C1 segment of cervical spinal cord (tissue), 14 donors: ENCODE measurements at regions not wholly inside any gene's neighbourhood (a gene's known extent, or its start where the extent isn't known, plus 50 kb on each side); places are given as distances from the start of the nearest gene placed in this dataset.
"Not testable (repeated sequence)": the region's sequence is repeated elsewhere in the genome, so short reads cannot be mapped to it uniquely, and the experiment has no call there.

Source experiments
- DNase-seq, 14 donors: peaks; one replicate each; lab custom pipeline; 2025; lab: John Stamatoyannopoulos, UW

GRCh38 chrX:124234348-124234747 lies 98.1 kb upstream of the TEX13D start:
- no peak for DNase-seq

DNA sequence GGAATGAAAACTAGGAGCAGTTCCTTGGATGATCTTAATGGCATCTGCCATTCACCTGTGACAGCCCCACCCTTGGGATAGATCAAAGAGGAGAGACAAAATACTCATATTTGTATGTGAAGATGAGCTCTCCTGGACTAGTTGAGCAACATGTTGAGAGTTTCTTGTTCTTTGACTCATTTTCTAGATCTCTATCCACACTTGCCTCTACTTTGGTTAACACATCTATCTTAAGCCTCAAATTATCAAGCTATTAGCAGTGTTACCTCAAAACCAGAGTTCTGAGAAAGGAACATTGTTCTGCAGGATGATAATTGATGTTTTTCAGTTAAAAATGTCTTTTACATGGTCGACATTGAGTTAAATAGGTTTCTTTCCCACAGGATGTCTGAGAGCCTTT lies 94.2 kb upstream of the TEX13D start:
- DNase-seq, result no peak

GRCh38 chrX:124239324-124239723 lies 93.1 kb upstream of the TEX13D start:
- DNase-seq, result no peak

GRCh38 chrX:124239911-124240310 lies 92.5 kb upstream of the TEX13D start:
- DNase-seq, result no peak

DNA sequence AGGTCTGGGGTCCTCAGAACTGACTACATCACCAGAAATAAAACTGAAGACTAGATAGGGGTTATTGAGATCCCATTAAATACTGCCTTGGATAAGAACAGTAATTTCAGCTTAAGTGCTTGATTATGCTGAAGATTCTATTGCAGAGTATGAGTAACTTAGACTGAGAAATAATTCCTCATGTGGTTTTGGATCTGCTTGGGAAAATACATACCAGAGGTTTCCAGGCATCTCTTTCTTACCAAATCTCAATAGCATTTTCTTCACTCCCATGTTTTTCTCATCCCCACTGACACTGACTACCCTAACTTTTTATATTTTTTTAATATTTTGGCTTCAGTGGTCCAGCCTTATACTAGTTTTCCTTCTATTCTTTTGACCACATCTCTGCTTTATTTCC lies 92.0 kb upstream of the TEX13D start:
- DNase-seq, result no peak

DNA sequence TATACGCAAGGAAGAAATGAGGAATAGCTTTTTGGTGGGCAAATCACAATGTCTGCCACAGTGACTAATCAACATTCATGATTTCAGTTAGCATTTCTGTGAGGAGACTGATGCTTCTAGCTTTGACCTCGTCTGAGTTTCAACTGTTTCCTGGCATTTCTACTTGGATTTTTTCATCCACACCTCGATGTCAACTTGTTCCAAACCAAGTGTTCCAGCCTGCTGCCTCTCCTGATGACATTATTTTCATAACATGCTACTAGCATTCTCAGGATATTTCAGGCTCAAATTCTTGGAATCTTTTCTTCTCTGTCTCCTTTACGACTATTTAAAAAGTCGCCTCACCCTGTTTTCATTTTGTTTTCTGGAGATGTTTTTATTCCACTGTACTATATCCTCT lies 90.3 kb upstream of the TEX13D start:
- DNase-seq, result no peak

GRCh38 chrX:124249345-124249744 lies 83.1 kb upstream of the TEX13D start:
- no peak for DNase-seq

DNA sequence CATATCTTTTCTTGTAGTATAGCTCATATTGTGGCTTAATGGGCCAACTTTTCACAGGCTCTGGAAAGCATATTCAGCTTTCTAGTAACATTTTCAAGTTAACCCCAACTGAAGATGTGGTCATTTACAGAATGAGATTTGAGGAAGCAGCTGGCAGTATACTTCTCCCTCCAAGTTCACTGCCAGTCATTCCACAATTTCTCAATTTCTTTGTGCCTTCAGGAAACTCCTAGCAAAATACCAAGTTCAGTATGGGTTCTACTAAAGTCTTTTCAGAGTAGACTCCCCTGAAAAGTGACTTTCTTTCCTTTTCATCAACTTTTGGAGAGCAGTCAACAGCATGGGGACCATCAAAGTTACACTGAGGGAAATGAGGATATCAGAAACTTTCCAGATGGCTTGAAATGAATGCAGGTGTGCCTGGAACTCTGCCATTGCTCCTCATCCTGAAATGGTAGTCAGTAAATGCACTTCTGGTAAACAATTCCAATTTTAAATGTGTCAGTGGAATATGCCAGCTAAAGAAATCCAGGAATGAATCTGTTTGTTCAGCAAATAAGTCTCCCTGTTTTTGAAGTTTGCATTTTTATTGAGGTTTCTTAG lies 81.5 kb upstream of the TEX13D start:
- DNase-seq, result no peak

GRCh38 chrX:124254611-124255010 lies 77.8 kb upstream of the TEX13D start:
- no peak for DNase-seq

DNA sequence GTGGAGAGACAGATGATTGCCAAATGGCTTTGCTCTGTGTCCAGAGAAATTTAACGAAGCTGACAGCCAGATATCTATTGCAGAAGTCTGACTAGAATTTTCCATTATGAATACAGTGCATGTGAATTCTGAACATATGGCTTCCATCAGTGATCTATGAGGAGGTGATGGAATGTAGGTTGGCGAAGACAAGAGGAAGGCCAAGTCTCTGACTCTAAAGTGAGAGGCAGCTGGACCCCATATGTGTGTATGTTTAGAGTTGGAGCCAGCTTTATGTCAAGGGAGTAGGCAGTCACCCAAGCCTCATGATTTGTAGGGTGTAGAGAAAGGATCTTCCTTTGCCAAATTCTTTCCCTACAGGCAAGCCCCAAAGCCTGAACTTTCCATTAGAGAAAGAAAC lies 76.2 kb upstream of the TEX13D start:
- DNase-seq, result no peak

DNA sequence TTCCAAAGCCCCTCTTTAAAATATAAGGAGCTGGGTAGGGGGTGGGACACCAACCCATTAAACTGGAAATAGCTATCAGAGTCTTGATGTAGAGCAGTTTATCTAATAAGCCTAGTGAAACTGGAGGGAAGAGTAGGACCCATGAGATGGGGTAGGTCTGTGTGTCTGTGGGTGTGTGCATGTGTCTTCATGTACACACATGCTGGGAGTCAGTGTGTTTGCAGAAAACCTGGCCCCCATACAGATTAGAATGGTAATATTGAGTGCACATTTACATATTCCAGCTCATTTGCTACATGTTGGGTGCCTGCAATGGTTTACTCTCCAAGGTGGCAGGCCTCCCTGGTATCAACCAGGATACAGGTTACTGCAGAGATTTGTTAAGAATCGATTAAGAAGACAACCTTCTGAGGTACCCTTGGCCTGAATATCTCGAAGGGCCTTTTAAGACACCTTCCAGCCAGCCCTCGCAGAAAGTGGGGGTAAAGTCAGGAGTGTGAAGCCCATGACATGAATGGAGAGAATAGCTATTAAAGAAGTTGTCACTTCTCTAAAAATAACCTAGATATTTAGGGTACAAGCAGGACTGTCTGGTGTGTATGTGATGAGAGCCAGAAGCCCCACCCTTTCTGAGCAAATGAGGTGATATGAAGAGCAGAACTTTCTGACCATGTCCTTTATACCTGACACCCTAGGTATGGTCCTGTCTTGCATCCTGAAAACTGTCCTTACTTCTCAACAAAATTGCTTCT lies 75.7 kb upstream of the TEX13D start:
- DNase-seq, result no peak

DNA sequence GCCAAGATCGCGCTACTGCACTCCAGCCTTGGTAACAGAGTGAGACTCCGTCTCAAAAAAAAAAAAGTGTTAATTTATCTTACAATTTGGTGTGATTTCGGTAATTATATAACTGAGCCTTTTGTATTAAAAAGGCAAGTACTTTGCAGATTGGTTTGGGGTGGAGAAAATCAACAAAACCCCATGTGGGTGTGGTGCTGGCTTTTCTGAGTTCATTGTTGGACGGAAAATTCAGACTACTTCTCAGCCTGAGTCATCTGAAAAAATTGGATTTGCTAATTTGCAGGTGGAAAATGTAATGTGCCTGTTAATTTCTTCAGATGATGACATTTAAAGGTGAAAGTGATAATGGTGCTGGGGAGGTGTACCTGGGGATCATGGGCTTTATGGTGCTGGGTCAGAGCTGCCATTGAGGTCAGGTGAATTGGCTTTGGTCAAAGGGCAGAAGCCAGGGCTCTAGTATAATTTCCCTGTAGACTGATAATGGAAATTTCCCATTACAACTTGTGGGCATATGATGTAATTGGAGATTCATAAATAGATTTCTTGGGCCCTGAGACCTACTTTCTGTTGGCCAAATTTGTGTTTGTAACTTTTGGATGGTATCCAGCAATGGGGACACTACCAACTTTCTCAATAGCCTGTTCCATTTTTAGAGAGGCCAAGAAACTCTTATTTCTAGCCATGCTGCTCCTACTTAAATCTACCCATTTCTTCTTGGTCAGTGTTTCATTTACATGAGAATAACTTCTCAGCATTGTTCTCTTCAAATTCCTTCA lies 74.3 kb upstream of the TEX13D start:
- no peak for DNase-seq

DNA sequence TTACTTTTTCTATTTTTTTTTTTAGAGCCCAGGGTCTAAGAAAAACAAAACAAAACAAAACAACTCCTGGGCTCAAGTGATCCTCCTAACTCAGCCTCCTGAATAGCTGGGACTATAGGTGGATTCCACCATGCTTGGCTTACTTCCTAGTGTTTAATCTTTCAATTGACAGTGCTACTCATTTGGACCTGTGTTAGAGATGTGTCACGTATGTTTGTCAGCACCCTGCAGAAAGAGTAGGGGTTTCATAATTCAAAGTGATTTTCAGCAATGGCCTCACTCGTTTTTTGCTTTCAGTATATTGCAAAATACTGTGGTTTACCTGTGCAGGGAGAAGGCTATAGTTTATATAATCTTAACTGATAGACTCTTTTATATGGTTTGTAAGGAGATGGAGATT lies 71.6 kb upstream of the TEX13D start:
- DNase-seq, result no peak

GRCh38 chrX:124263743-124264142 lies 68.7 kb upstream of the TEX13D start:
- no peak for DNase-seq

- DNase-seq, result no peak
These were observed 64.4 kb upstream of the TEX13D start for GRCh38 chrX:124268099-124268498.

GRCh38 chrX:124269881-124270280 lies 62.6 kb upstream of the TEX13D start:
- no peak for DNase-seq

- DNase-seq, result not testable (repeated sequence)
These were observed 60.9 kb upstream of the TEX13D start for GRCh38 chrX:124271599-124271998.

DNA sequence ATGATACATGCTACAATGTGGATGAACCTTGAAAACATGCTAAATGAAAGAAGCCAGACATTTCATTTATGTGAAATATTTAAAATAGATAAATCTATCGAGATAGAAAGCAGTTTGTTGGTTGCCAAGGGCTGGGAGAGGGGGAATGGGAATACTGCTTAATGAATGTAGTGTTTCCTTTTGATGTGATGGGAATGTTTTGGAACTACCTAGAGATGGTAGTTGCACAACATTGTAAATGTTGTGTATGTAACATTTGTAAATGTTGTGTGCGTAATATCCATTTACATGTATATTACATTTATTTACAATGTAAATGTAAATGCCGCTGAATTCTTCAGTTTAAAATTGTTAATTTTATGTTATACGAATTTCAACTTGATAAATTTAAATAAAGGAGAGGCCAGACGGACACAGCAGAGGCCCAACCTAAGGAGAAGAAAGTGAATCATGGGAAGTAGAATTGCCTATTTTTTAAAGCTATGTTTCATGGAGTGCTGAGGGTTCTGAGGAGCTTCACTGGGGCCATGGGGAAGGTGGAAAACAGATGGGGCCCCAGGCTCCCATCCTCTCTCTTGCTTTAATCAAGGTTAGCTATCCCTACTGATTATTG lies 60.0 kb upstream of the TEX13D start:
- DNase-seq, result no peak

DNA sequence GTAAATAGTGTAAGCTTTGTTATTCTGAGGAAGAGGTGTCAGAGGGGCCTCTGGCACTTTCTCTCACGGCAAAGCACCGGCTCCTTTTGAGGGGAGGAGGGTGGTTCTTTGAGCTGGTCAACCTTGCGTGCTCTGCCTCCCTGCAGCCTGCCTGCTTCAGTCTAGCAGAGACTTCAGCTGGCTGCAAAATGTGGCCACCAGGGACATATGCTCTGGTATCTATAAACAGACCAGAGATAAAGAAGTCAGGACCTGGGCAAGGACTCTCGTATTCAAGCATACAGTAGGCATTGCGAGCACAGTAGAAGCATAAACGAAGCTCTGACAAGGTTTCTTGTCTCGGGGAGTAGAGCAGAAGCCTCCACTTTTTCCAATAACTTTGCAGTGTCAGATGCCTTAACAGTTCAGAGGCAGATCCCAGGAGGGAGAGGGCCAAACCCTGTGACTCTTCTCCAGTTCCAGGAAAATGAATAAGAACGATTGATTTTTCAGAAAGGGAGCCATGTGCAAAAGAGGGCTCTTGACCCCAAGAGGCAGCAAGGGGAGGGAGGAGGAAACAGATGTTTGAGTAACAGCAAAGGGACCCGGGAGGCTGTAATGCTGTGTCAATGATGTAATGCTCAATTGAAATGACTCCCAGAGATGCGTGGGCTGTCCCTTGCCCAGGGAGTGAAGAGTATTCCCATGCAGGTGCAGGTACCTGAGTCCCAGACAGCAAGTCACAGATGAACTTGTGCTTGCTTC lies 57.9 kb upstream of the TEX13D start:
- no peak for DNase-seq

DNA sequence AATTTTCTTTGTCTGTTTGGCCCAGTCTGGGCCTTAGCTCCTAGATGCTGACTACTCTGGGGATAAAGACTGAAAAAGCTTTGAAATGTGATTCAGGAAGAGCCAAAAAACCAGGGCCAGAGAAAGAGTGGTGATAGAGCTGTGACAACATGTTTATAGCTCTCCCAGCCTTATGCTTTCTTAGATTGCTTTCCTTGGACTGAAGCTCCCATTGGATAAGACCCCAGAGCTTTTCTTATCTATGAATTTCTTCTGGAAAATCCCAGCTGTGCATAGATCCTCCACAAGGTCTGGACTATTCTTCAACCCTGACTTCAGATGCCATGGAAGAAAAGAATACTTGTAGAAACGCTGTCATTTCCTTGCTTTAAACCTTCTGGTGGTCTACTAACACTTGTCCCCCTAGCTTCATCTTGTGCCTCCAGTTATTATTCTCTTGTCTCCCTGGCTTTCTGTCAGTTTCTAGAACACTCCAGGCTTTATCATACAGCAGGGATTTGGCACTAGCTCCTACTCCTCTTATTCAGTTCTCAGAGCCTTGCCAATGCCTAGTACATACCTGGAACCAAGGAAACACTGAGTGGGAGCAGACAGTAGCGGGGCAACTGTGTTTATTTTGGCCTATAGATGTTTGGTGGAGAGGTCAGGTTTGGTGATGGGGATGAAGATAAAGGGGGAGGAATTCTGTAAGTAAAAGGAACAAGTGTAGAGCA lies 57.1 kb upstream of the TEX13D start:
- DNase-seq, result no peak

DNA sequence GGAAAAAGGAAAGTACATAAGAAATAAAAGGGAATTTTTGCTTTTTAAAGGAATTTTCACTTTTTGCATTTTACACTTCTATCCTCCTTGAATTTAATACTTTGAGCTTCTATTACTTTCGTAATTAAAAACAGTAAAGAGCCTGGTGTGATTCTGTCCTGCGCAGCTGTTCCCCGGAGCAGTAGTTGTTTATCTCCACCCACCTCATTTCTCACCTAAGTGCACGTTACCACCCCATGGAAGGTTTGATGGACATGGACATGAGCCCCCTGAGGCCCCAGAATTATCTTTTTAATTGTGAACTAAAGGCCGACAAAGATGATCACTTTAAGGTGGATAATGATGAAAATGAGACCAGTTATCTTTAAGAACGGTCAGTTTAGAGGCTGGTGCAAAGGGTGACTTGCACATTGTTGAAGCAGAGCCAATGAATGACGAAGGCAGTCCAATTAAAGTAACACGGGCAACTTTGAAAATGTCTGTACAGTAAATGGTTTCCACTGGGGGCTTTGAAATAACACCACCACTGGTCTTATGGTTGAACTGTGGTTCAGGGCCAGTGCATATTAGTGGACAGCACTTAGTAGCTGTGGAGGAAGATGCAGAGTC lies 52.1 kb upstream of the TEX13D start:
- DNase-seq, result no peak
